Fibroblast of the conjunctiva (primary cell): ENCODE measurements at regions not wholly inside any gene's neighbourhood (a gene's known extent, or its start where the extent isn't known, plus 50 kb on each side); places are given as distances from the start of the nearest gene placed in this dataset.

Experiments
- DNase-seq: peaks from one replicate; pipeline ENCODE4 v3.0.0-alpha.2; 2010; ENCODE audit warnings: low read depth

- no peak for DNase-seq
Observed at GRCh38 chr6:165747963-165748362, 84.9 kb upstream of the PDE10A start.

GRCh38 chr6:165746331-165746730, 83.3 kb upstream of the PDE10A start:
- DNase-seq = no peak

- DNase-seq = no peak
Observed at GRCh38 chr6:165745492-165745891, 82.5 kb upstream of the PDE10A start.

GRCh38 chr6:165744555-165745228, 81.7 kb upstream of the PDE10A start:
- DNase-seq = peak; percentile 23

GRCh38 chr6:165743366-165743898, 80.4 kb upstream of the PDE10A start:
- DNase-seq = no peak

GRCh38 chr6:165742047-165742446, 79.0 kb upstream of the PDE10A start:
- no peak for DNase-seq

GRCh38 chr6:165737396-165737795, 74.4 kb upstream of the PDE10A start:
- DNase-seq = no peak

- no peak for DNase-seq
Observed at GRCh38 chr6:165735065-165735464, 72.0 kb upstream of the PDE10A start.

- no peak for DNase-seq
Observed at GRCh38 chr6:165733489-165733791, 70.4 kb upstream of the PDE10A start.

GRCh38 chr6:165732696-165733488, 69.9 kb upstream of the PDE10A start:
- DNase-seq = no peak

- DNase-seq = no peak
Observed at GRCh38 chr6:165729307-165729936, 66.4 kb upstream of the PDE10A start.

GRCh38 chr6:165728216-165728615, 65.2 kb upstream of the PDE10A start:
- DNase-seq = no peak

GRCh38 chr6:165726965-165727381, 63.9 kb upstream of the PDE10A start:
- DNase-seq = no peak

GRCh38 chr6:165726290-165726875, 63.3 kb upstream of the PDE10A start:
- DNase-seq = no peak

- DNase-seq = no peak
Observed at GRCh38 chr6:165725201-165725600, 62.2 kb upstream of the PDE10A start.

GRCh38 chr6:165723326-165723725, 60.3 kb upstream of the PDE10A start:
- DNase-seq = no peak

- DNase-seq = no peak
Observed at GRCh38 chr6:165722022-165722421, 59.0 kb upstream of the PDE10A start.

- no peak for DNase-seq
Observed at GRCh38 chr6:165721356-165721755, 58.3 kb upstream of the PDE10A start.

- DNase-seq = no peak
Observed at GRCh38 chr6:165718491-165718891, 55.5 kb upstream of the PDE10A start.

GRCh38 chr6:165717732-165718465, 54.9 kb upstream of the PDE10A start:
- DNase-seq = no peak

- DNase-seq = no peak
Observed at GRCh38 chr6:165716886-165717285, 53.8 kb upstream of the PDE10A start.

- no peak for DNase-seq
Observed at GRCh38 chr6:165715428-165715827, 52.4 kb upstream of the PDE10A start.
